ENCODE measurements at regions not wholly inside any gene's neighbourhood (a gene's known extent, or its start where the extent isn't known, plus 50 kb on each side); places are given as distances from the start of the nearest gene placed in this dataset.

DNA sequence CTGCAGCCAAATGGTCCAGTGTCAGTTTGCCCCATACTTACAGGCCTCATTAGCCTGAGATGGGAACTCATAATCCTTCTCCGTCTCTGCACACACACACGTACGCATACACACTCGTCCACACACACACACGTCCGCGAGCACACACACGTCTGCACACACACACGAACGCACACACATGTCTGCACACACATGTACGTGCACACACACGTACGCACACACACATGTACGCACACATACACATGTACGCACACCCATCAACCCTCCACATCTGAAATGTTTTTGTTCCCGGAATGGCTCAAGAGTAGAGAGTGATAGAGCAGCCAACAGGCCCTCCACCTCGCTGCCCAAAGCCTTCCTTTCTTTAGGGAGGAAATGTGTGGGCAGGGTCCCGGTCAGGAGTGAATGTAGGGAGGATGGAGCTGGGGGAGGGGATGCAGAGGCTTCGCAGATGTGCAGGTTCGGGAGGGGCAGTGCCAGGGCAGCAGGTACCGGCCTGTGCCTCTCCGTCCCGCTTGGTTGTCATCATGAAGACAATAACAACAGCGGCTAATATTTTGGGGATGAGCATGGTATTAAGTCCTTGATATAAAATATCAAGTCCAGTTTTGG, 52.7 kb downstream of the PTGR3 start:
- H3K56ac ChIP-seq (ENCODE audit: extremely low read depth, insufficient read depth, low read length): no peak overlapping the region
- H3K14ac ChIP-seq (replicated peaks; ENCODE audit: low read depth, low read length): no peak overlapping the region
- DNase-seq (no peak), ATAC-seq (ENCODE audit: low read depth) (no peak)
- no peak overlapping the region for H4K8ac ChIP-seq (ENCODE audit: low read depth in 2 of 2, low read length in 2 of 2)
- H3K4me3 ChIP-seq (ENCODE audit: insufficient read depth, low read depth, low read length): no peak overlapping the region
- no peak overlapping the region for H3K18ac ChIP-seq (ENCODE audit: low read depth, low read length)
- peaks cover 1% of the 10 kb centered on the region; the same call in 1 of the 2 replicates for H3K4me1 ChIP-seq (ENCODE audit: control insufficient read depth, insufficient read depth, low read length)
- no peak overlapping the region for H2AK5ac ChIP-seq (ENCODE audit: low read depth, low read length)
- no peak overlapping the region for H2AK9ac ChIP-seq (replicated peaks; ENCODE audit: low read depth, low read length, poor library complexity)
- H3K36me3 ChIP-seq (ENCODE audit: control insufficient read depth, insufficient read depth, low read length): no peaks in the 10 kb centered on the region
- no peaks in the 10 kb centered on the region for H4K20me1 ChIP-seq (ENCODE audit: insufficient read depth, low read length)
- no peak overlapping the region for H3K9ac ChIP-seq (ENCODE audit: low read depth, low read length)
- ChIA-PET POLR2A (ENCODE audit: unreplicated experiment) (no interaction called here), CTCF (no interaction called here)
- dilution Hi-C loops (cut with HindIII; ENCODE audit: low sequenced_read_pairs, unreplicated experiment): no loop called here
- no peak overlapping the region for H2BK5ac ChIP-seq (ENCODE audit: low read depth, low read length, poor library complexity, severe bottlenecking)
- H4K5ac ChIP-seq (ENCODE audit: low read depth, low read length): no peak overlapping the region
- no peak overlapping the region for H2BK20ac ChIP-seq (ENCODE audit: low read depth, low read length)
- H2AFZ ChIP-seq (replicated peaks; ENCODE audit: low read length, poor library complexity): no peak overlapping the region
- H3K23ac ChIP-seq (ENCODE audit: low read depth, low read length): no peak overlapping the region
- no peak for TF ChIP-seq MAZ (IDR thresholded peaks at IDR 0.05; ENCODE audit: borderline replicate concordance, low read depth, low read length)
- TF ChIP-seq POLR2A (IDR thresholded peaks at IDR 0.05; ENCODE audit: low read depth, low read length): no peak
- TF ChIP-seq RCOR1 (IDR thresholded peaks at IDR 0.05; ENCODE audit: insufficient replicate concordance, low read length): no peak
- no peak for TF ChIP-seq MAFK (IDR thresholded peaks at IDR 0.05; ENCODE audit: low read depth, low read length)
- no peak for TF ChIP-seq MXI1 (IDR thresholded peaks at IDR 0.05; ENCODE audit: borderline replicate concordance, low read depth, low read length)
- TF ChIP-seq SMC3 (IDR thresholded peaks at IDR 0.05; ENCODE audit: low read depth, low read length): no peak
- TF ChIP-seq CEBPB (IDR thresholded peaks at IDR 0.05; ENCODE audit: low read depth, low read length): no peak
- no peak for TF ChIP-seq FOS (IDR thresholded peaks at IDR 0.05; ENCODE audit: low read depth, low read length)
- TF ChIP-seq, protein P1, sequence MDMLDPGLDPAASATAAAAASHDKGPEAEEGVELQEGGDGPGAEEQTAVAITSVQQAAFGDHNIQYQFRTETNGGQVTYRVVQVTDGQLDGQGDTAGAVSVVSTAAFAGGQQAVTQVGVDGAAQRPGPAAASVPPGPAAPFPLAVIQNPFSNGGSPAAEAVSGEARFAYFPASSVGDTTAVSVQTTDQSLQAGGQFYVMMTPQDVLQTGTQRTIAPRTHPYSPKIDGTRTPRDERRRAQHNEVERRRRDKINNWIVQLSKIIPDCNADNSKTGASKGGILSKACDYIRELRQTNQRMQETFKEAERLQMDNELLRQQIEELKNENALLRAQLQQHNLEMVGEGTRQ (IDR thresholded peaks at IDR 0.05; ENCODE audit: low read depth, low read length): no peak
- no peak for TF ChIP-seq RFX5 (IDR thresholded peaks at IDR 0.05; ENCODE audit: low read depth, low read length)
- no peak for TF ChIP-seq NFE2L2 (IDR thresholded peaks at IDR 0.05; ENCODE audit: low read depth, low read length)
- no peak for TF ChIP-seq CHD1 (IDR thresholded peaks at IDR 0.05; ENCODE audit: low read depth, low read length)
- TF ChIP-seq, protein P2, sequence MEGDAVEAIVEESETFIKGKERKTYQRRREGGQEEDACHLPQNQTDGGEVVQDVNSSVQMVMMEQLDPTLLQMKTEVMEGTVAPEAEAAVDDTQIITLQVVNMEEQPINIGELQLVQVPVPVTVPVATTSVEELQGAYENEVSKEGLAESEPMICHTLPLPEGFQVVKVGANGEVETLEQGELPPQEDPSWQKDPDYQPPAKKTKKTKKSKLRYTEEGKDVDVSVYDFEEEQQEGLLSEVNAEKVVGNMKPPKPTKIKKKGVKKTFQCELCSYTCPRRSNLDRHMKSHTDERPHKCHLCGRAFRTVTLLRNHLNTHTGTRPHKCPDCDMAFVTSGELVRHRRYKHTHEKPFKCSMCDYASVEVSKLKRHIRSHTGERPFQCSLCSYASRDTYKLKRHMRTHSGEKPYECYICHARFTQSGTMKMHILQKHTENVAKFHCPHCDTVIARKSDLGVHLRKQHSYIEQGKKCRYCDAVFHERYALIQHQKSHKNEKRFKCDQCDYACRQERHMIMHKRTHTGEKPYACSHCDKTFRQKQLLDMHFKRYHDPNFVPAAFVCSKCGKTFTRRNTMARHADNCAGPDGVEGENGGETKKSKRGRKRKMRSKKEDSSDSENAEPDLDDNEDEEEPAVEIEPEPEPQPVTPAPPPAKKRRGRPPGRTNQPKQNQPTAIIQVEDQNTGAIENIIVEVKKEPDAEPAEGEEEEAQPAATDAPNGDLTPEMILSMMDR (conservative IDR thresholded peaks at IDR 0.05; ENCODE audit: low read depth, low read length): no peak
- no peak for TF ChIP-seq BHLHE40 (IDR thresholded peaks at IDR 0.05; ENCODE audit: low read depth, low read length)
- H2BK120ac ChIP-seq (ENCODE audit: low read depth, low read length): no peak overlapping the region
- WGBS, 2 experiments (ENCODE audit: extremely low coverage in 2 of 2, insufficient read length in 1 of 2): 96% methylated on average over 4 of the region's 24 CpGs; no CpG with 5 or more reads in 1 of the 2 experiments
- H3K27me3 ChIP-seq (ENCODE audit: control insufficient read depth, insufficient read depth, low read length): peaks cover 11% of the 10 kb centered on the region
- H3K79me1 ChIP-seq (ENCODE audit: low read depth in 1 of 2, low read length in 2 of 2): no peaks in the 10 kb centered on the region
- H4K91ac ChIP-seq (ENCODE audit: insufficient read depth, low read depth, low read length): no peak overlapping the region
- no peak overlapping the region for H3K4ac ChIP-seq (ENCODE audit: low read depth, low read length)
- in situ Hi-C loops (cut with MboI; ENCODE audit: low sequenced_read_pairs): no loop called here
- no peak overlapping the region for H2BK15ac ChIP-seq (ENCODE audit: low read depth, low read length)
- H3K27ac ChIP-seq (ENCODE audit: insufficient read depth, low read length): no peak overlapping the region
- no peaks in the 10 kb centered on the region for H3K9me1 ChIP-seq (ENCODE audit: insufficient read depth, low read length)
- intact Hi-C loops (cut with micrococcal nuclease): no loop called here
- no peak overlapping the region for H3K4me2 ChIP-seq (ENCODE audit: low read depth, low read length)
- BruUV-seq (replicated peaks): no TSS peak
- peaks cover 10% of the 10 kb centered on the region for H3K9me3 ChIP-seq (ENCODE audit: control insufficient read depth, insufficient read depth, low read length)

All from IMR-90 (cell line).